ENCODE measurements at regions not wholly inside any gene's neighbourhood (a gene's known extent, or its start where the extent isn't known, plus 50 kb on each side); places are given as distances from the start of the nearest gene placed in this dataset.

DNA sequence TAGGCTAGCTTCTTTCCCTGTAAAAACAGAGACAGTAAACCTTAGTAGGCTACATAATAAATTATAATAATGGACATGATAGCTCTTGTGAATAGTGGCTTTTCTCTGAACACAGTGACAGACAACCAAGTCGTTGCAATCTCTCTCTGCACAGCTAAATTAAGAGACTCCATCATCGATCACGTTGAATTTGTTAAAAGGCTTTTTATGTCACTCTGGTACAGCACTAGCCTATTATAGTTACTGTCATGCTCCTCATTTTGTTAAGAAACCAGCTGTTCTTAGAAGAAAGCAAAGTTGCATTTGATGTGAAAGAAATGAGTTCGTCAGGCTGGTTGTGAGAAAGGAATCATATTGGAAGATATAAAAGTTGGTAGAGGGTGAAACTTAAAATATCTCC is 50.3 kb upstream of the ARHGAP28 start:
- H3K9me3 ChIP-seq (ENCODE audit: low read length), result no peaks in the 10 kb centered on the region
- H3K4me3 ChIP-seq (ENCODE audit: low read length), result no peak overlapping the region
- no peaks in the 10 kb centered on the region for H3F3A ChIP-seq (ENCODE audit: insufficient read depth, low read length, poor library complexity, severe bottlenecking)
- H3K4me2 ChIP-seq (ENCODE audit: low read length), result no peak overlapping the region
- H3K27me3 ChIP-seq (ENCODE audit: insufficient read depth, low read depth, low read length), result no peaks in the 10 kb centered on the region
- H3K27ac ChIP-seq (ENCODE audit: low read length), result no peak overlapping the region
- no peaks in the 10 kb centered on the region for H4K20me1 ChIP-seq (ENCODE audit: insufficient read depth)
- H3K9ac ChIP-seq (ENCODE audit: low read length), result no peak overlapping the region
- H3K36me3 ChIP-seq (ENCODE audit: insufficient read depth, low read length), result no peaks in the 10 kb centered on the region
- no peak overlapping the region for H2AFZ ChIP-seq (ENCODE audit: low read depth, low read length)
- H3K9me2 ChIP-seq (ENCODE audit: insufficient read depth, low read length), result no peaks in the 10 kb centered on the region
- H3K79me2 ChIP-seq (replicated peaks; ENCODE audit: insufficient read depth, low read length), result no peaks in the 10 kb centered on the region
- peak; percentile 89 for TF ChIP-seq EP300 (conservative IDR thresholded peaks at IDR 0.05; ENCODE audit: poor library complexity, severe bottlenecking)
- peak; percentile 74 for TF ChIP-seq POLR2AphosphoS5 (IDR thresholded peaks at IDR 0.05)
- TF ChIP-seq, protein P1, sequence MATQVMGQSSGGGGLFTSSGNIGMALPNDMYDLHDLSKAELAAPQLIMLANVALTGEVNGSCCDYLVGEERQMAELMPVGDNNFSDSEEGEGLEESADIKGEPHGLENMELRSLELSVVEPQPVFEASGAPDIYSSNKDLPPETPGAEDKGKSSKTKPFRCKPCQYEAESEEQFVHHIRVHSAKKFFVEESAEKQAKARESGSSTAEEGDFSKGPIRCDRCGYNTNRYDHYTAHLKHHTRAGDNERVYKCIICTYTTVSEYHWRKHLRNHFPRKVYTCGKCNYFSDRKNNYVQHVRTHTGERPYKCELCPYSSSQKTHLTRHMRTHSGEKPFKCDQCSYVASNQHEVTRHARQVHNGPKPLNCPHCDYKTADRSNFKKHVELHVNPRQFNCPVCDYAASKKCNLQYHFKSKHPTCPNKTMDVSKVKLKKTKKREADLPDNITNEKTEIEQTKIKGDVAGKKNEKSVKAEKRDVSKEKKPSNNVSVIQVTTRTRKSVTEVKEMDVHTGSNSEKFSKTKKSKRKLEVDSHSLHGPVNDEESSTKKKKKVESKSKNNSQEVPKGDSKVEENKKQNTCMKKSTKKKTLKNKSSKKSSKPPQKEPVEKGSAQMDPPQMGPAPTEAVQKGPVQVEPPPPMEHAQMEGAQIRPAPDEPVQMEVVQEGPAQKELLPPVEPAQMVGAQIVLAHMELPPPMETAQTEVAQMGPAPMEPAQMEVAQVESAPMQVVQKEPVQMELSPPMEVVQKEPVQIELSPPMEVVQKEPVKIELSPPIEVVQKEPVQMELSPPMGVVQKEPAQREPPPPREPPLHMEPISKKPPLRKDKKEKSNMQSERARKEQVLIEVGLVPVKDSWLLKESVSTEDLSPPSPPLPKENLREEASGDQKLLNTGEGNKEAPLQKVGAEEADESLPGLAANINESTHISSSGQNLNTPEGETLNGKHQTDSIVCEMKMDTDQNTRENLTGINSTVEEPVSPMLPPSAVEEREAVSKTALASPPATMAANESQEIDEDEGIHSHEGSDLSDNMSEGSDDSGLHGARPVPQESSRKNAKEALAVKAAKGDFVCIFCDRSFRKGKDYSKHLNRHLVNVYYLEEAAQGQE (IDR thresholded peaks at IDR 0.05; ENCODE audit: borderline replicate concordance), result no peak

Small RNA genes in the stretch of these regions (small RNA-seq; reads per million reads assigned to genes)
- gene RN7SL282P, result 0 reads per million in 3 experiments

Data from neural cell (in vitro differentiated cells).